Mesodermal cell (in vitro differentiated cells): ENCODE measurements at regions not wholly inside any gene's neighbourhood (a gene's known extent, or its start where the extent isn't known, plus 50 kb on each side); places are given as distances from the start of the nearest gene placed in this dataset.

Source experiments
- H3K27ac ChIP-seq: 2 replicates; pipeline ENCODE4 v1.7.0; 2013; ENCODE audit warnings: mild to moderate bottlenecking, low read depth, low read length, moderate library complexity; ENCODE audit not compliant: severe bottlenecking
- H3K36me3 ChIP-seq: 2 replicates; pipeline ENCODE4 v1.7.1; 2013; ENCODE audit warnings: mild to moderate bottlenecking, low read length, moderate library complexity; ENCODE audit not compliant: control insufficient read depth, insufficient read depth
- H3K4me1 ChIP-seq: one replicate; pipeline ENCODE4 v1.7.1; 2013; ENCODE audit warnings: mild to moderate bottlenecking, low read length; ENCODE audit not compliant: insufficient read depth, control insufficient read depth, poor library complexity, severe bottlenecking
- H3K4me3 ChIP-seq: 2 replicates; pipeline ENCODE4 v1.7.0; 2013; ENCODE audit warnings: low read length, control low read depth, mild to moderate bottlenecking; ENCODE audit not compliant: insufficient read depth, poor library complexity, severe bottlenecking; ENCODE audit errors: extremely low read depth
- H3K9me3 ChIP-seq: 2 replicates; pipeline ENCODE4 v1.7.1; 2013; ENCODE audit warnings: mild to moderate bottlenecking, low read length, moderate library complexity; ENCODE audit not compliant: control insufficient read depth
- WGBS, 2 experiments: methylation state at CpG; one replicate each; pipeline ENCODE4 v1.1.5; 2013; ENCODE audit warnings: missing lambda C conversion rate in 2 of 2; ENCODE audit not compliant: insufficient coverage in 2 of 2; 5-methylcytosine and 5-hydroxymethylcytosine counted together

- Histone ChIP-seq H3K27ac (no peak overlapping the region), H3K36me3 (no peaks in the 10 kb centered on the region), H3K4me1 (no peaks in the 10 kb centered on the region), H3K4me3 (no peak overlapping the region), H3K9me3 (peaks cover 16% of the 10 kb centered on the region)
- 90 to 97% methylated on average over 4 to 5 of the region's 6 CpGs for WGBS, 2 experiments
Measured at GRCh38 chr22:47633111-47633510, 870.7 kb downstream of the TBC1D22A start.

- Histone ChIP-seq H3K4me3 (no peak overlapping the region), H3K9me3 (peaks cover 15% of the 10 kb centered on the region), H3K4me1 (no peaks in the 10 kb centered on the region), H3K27ac (no peak overlapping the region), H3K36me3 (no peaks in the 10 kb centered on the region)
- 85 to 86% methylated on average over 8 of the region's 10 CpGs for WGBS, 2 experiments
Measured at GRCh38 chr22:47632701-47633100, 870.3 kb downstream of the TBC1D22A start.

GRCh38 chr22:47631571-47632102 lies 869.2 kb downstream of the TBC1D22A start:
- Histone ChIP-seq H3K4me3 (no peak overlapping the region), H3K27ac (no peak overlapping the region), H3K9me3 (peaks cover 7% of the 10 kb centered on the region), H3K4me1 (peaks cover 3% of the 10 kb centered on the region), H3K36me3 (no peaks in the 10 kb centered on the region)
- 90 to 94% methylated on average over 26 of the region's 31 CpGs for WGBS, 2 experiments

- H3K9me3 ChIP-seq: peaks cover 7% of the 10 kb centered on the region
- no peak overlapping the region for H3K4me3 ChIP-seq
- H3K27ac ChIP-seq: no peak overlapping the region
- H3K36me3 ChIP-seq: no peaks in the 10 kb centered on the region
- WGBS, 2 experiments: 84 to 85% methylated on average over 21 to 22 of the region's 22 CpGs
- peaks cover 3% of the 10 kb centered on the region for H3K4me1 ChIP-seq
Measured at GRCh38 chr22:47630741-47631534, 868.5 kb downstream of the TBC1D22A start.

GRCh38 chr22:47629791-47630655 lies 867.6 kb downstream of the TBC1D22A start:
- Histone ChIP-seq H3K9me3 (peaks cover 7% of the 10 kb centered on the region), H3K27ac (no peak overlapping the region), H3K4me3 (no peak overlapping the region), H3K4me1 (peaks cover 3% of the 10 kb centered on the region), H3K36me3 (no peaks in the 10 kb centered on the region)
- WGBS, 2 experiments: 80 to 84% methylated on average over 8 to 11 of the region's 11 CpGs

- Histone ChIP-seq H3K36me3 (no peaks in the 10 kb centered on the region), H3K4me1 (peaks cover 3% of the 10 kb centered on the region), H3K9me3 (peaks cover 7% of the 10 kb centered on the region), H3K27ac (no peak overlapping the region), H3K4me3 (no peak overlapping the region)
- WGBS, 2 experiments: 83 to 89% methylated on average over 13 to 17 of the region's 18 CpGs
Measured at GRCh38 chr22:47629273-47629711, 866.8 kb downstream of the TBC1D22A start.

- Histone ChIP-seq H3K9me3 (peaks cover 7% of the 10 kb centered on the region), H3K4me3 (no peak overlapping the region), H3K4me1 (peaks cover 3% of the 10 kb centered on the region), H3K36me3 (no peaks in the 10 kb centered on the region), H3K27ac (no peak overlapping the region)
- 87 to 91% methylated on average over 13 to 17 of the region's 17 CpGs for WGBS, 2 experiments
Measured at GRCh38 chr22:47628477-47629272, 866.2 kb downstream of the TBC1D22A start.

- Histone ChIP-seq H3K36me3 (no peaks in the 10 kb centered on the region), H3K4me3 (no peak overlapping the region), H3K9me3 (peaks cover 7% of the 10 kb centered on the region), H3K27ac (no peak overlapping the region), H3K4me1 (peaks cover 3% of the 10 kb centered on the region)
- 76 to 78% methylated on average over 17 of the region's 17 CpGs for WGBS, 2 experiments
Measured at GRCh38 chr22:47627556-47628253, 865.3 kb downstream of the TBC1D22A start.

- H3K4me3 ChIP-seq: no peak overlapping the region
- H3K27ac ChIP-seq: no peak overlapping the region
- H3K9me3 ChIP-seq: peaks cover 7% of the 10 kb centered on the region
- H3K36me3 ChIP-seq: no peaks in the 10 kb centered on the region
- H3K4me1 ChIP-seq: peaks cover 3% of the 10 kb centered on the region
- WGBS, 2 experiments: 81 to 88% methylated on average over 12 to 15 of the region's 15 CpGs
Measured at GRCh38 chr22:47626428-47627390, 864.3 kb downstream of the TBC1D22A start.
